ENCODE measurements at regions not wholly inside any gene's neighbourhood (a gene's known extent, or its start where the extent isn't known, plus 50 kb on each side); places are given as distances from the start of the nearest gene placed in this dataset.

DNA sequence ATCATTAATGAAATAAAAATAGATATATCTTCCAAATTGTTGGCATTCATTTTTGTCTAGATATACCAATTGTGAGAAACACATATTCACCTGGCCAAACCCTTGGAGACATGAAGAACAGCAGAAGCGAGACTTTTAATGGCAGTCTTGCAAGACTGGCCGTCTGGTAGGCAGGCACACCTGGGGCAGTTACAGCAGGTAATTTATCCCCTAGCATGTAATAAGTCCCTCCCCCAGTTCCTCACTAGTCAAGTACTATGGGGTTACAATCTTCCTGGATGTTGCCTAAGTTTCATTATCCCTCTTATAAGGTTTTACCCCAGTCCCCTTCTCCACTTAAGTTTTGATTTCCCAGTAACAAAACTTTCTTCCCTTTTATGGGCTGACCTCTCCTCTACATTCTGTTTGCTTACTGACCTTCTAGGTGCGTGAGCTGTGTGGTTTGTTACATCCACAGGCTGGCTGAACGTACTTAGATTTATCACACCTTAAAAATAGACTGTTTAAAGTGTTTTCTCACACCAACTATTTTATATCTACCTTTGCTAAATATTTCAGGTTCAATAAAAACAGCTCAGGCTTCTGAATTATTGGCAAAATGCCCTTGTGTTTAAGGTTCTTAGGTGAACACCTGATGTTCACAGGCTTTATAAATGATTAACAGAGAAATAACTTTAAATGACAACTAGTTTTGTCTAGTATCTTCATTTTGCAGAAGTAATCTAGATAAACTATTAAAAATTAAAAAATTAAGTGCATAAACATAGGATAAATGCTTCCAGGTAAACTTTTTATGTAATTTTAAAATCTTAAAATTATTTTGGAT, 365.0 kb upstream of the TFPI start:
- DNase-seq (ENCODE audit: low spot score): no peak
- H3K4me3 ChIP-seq: no peak overlapping the region
- H3K9me3 Mint-ChIP-seq: no peaks in the 10 kb centered on the region
- H3F3A ChIP-seq (replicated peaks; ENCODE audit: low read depth): no peaks in the 10 kb centered on the region
- no peaks in the 10 kb centered on the region for H4K20me1 ChIP-seq (replicated peaks; ENCODE audit: insufficient read depth)
- H3K9me2 ChIP-seq (ENCODE audit: insufficient read depth): no peaks in the 10 kb centered on the region; the same call in 1 of the 2 replicates
- H3K4me1 ChIP-seq (ENCODE audit: insufficient read depth): no peaks in the 10 kb centered on the region
- no peaks in the 10 kb centered on the region for H3K36me3 Mint-ChIP-seq (ENCODE audit: low read depth)
- no peaks in the 10 kb centered on the region for H3K27me3 ChIP-seq (ENCODE audit: insufficient read depth)
- peaks cover 3% of the 10 kb centered on the region for H3K27me3 Mint-ChIP-seq (ENCODE audit: insufficient read depth, low read depth, poor library complexity)
- H3K36me3 ChIP-seq (ENCODE audit: insufficient read depth): no peaks in the 10 kb centered on the region
- H3K4me2 ChIP-seq: no peak overlapping the region
- no peaks in the 10 kb centered on the region for H3K79me2 ChIP-seq (replicated peaks; ENCODE audit: insufficient read depth)
- no peak overlapping the region for H3K27ac ChIP-seq (ENCODE audit: low read depth)
- H3K27ac Mint-ChIP-seq: no peak overlapping the region
- H3K4me1 Mint-ChIP-seq: no peaks in the 10 kb centered on the region
- TF ChIP-seq JUNB (IDR thresholded peaks at IDR 0.05; ENCODE audit: unreplicated experiment) (no peak), CREB1 (CRISPR knock-in tag; IDR thresholded peaks at IDR 0.05; ENCODE audit: low read depth) (no peak)
- no peak for ATAC-seq
- no peak overlapping the region for H3K4me3 Mint-ChIP-seq
- H2AFZ ChIP-seq: no peak overlapping the region

DNA sequence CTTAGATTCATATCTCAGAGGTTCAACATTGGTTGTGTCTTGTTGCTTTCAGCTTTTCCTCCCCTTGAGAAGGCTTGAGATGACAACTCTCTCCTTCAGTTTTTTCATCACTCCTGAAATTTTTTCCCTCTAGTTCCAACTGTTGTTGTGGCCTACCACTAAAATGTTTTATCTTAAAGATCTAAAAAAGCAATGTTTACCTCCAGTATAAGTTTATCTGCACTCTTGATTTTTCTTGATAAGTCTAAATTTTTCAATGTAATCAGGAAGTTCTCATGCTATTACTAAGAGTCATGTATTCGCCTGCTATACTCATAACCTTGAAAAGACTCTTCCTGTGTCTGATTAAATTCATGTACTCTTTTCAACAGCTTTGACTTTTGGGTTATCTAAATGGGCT, 366.3 kb upstream of the TFPI start:
- ATAC-seq (no peak), DNase-seq (ENCODE audit: low spot score) (no peak)
- Mint-ChIP-seq H3K4me1 (no peaks in the 10 kb centered on the region), H3K9me3 (no peaks in the 10 kb centered on the region), H3K36me3 (ENCODE audit: low read depth) (no peaks in the 10 kb centered on the region), H3K4me3 (no peak overlapping the region), H3K27ac (0 out of 2 replicates have a peak overlapping the region, but pooled peaks have one; percentile 3), H3K27me3 (ENCODE audit: insufficient read depth, low read depth, poor library complexity) (no peaks in the 10 kb centered on the region)
- no peaks in the 10 kb centered on the region for H3K79me2 ChIP-seq (replicated peaks; ENCODE audit: insufficient read depth)
- no peak overlapping the region for H3K4me2 ChIP-seq
- H2AFZ ChIP-seq: no peak overlapping the region
- no peaks in the 10 kb centered on the region for H3K27me3 ChIP-seq (ENCODE audit: insufficient read depth)
- H3F3A ChIP-seq (replicated peaks; ENCODE audit: low read depth): no peaks in the 10 kb centered on the region
- no peaks in the 10 kb centered on the region for H3K36me3 ChIP-seq (ENCODE audit: insufficient read depth)
- TF ChIP-seq NANOG (IDR thresholded peaks at IDR 0.05; ENCODE audit: borderline replicate concordance): no peak
- no peak for TF ChIP-seq POLR2AphosphoS5 (IDR thresholded peaks at IDR 0.05; ENCODE audit: low read depth)
- no peak for TF ChIP-seq EZH2 (IDR thresholded peaks at IDR 0.05; ENCODE audit: low read depth, unreplicated experiment)
- H3K4me3 ChIP-seq: no peak overlapping the region
- no peaks in the 10 kb centered on the region for H4K20me1 ChIP-seq (replicated peaks; ENCODE audit: insufficient read depth)
- H3K4me1 ChIP-seq (ENCODE audit: insufficient read depth): no peaks in the 10 kb centered on the region
- no peak overlapping the region for H3K27ac ChIP-seq (ENCODE audit: low read depth)
- H3K9me2 ChIP-seq (ENCODE audit: insufficient read depth): no peaks in the 10 kb centered on the region; the same call in 1 of the 2 replicates

GRCh38 chr2:187922846-187923245, 368.6 kb upstream of the TFPI start:
- H3K4me1 ChIP-seq (ENCODE audit: insufficient read depth): no peaks in the 10 kb centered on the region
- Mint-ChIP-seq H3K36me3 (ENCODE audit: low read depth) (no peaks in the 10 kb centered on the region), H3K27ac (no peak overlapping the region), H3K4me3 (no peak overlapping the region), H3K27me3 (ENCODE audit: insufficient read depth, low read depth, poor library complexity) (no peaks in the 10 kb centered on the region), H3K9me3 (no peaks in the 10 kb centered on the region), H3K4me1 (no peaks in the 10 kb centered on the region)
- H3K4me2 ChIP-seq: no peak overlapping the region
- no peaks in the 10 kb centered on the region; the same call in 1 of the 2 replicates for H3K9me2 ChIP-seq (ENCODE audit: insufficient read depth)
- no peaks in the 10 kb centered on the region for H4K20me1 ChIP-seq (replicated peaks; ENCODE audit: insufficient read depth)
- H3K27ac ChIP-seq (ENCODE audit: low read depth): no peak overlapping the region
- ATAC-seq (no peak), DNase-seq (ENCODE audit: low spot score) (no peak)
- no peaks in the 10 kb centered on the region for H3K36me3 ChIP-seq (ENCODE audit: insufficient read depth)
- H3K27me3 ChIP-seq (ENCODE audit: insufficient read depth): no peaks in the 10 kb centered on the region
- H3K79me2 ChIP-seq (replicated peaks; ENCODE audit: insufficient read depth): no peaks in the 10 kb centered on the region
- H3K4me3 ChIP-seq: no peak overlapping the region
- no peaks in the 10 kb centered on the region for H3F3A ChIP-seq (replicated peaks; ENCODE audit: low read depth)
- no peak overlapping the region for H2AFZ ChIP-seq
- no peak for TF ChIP-seq EZH2 (IDR thresholded peaks at IDR 0.05; ENCODE audit: low read depth, unreplicated experiment)
- no peak for TF ChIP-seq CREB1 (CRISPR knock-in tag; IDR thresholded peaks at IDR 0.05; ENCODE audit: low read depth)
- TF ChIP-seq EZH2phosphoT487 (IDR thresholded peaks at IDR 0.05; ENCODE audit: unreplicated experiment): no peak
- TF ChIP-seq REST (IDR thresholded peaks at IDR 0.05; ENCODE audit: unreplicated experiment): no peak
- no peak for TF ChIP-seq POLR2AphosphoS5 (IDR thresholded peaks at IDR 0.05; ENCODE audit: low read depth)
- TF ChIP-seq ZNF114 (CRISPR knock-in tag; IDR thresholded peaks at IDR 0.05): no peak
- no peak for TF ChIP-seq CTCF (conservative IDR thresholded peaks at IDR 0.05; ENCODE audit: low read depth in 2 of 2)
- TF ChIP-seq, protein P1, sequence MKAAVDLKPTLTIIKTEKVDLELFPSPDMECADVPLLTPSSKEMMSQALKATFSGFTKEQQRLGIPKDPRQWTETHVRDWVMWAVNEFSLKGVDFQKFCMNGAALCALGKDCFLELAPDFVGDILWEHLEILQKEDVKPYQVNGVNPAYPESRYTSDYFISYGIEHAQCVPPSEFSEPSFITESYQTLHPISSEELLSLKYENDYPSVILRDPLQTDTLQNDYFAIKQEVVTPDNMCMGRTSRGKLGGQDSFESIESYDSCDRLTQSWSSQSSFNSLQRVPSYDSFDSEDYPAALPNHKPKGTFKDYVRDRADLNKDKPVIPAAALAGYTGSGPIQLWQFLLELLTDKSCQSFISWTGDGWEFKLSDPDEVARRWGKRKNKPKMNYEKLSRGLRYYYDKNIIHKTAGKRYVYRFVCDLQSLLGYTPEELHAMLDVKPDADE (IDR thresholded peaks at IDR 0.05): no peak
- no peak for TF ChIP-seq NANOG (IDR thresholded peaks at IDR 0.05; ENCODE audit: borderline replicate concordance)
